CD14-positive monocyte (primary cell): ENCODE measurements at regions not wholly inside any gene's neighbourhood (a gene's known extent, or its start where the extent isn't known, plus 50 kb on each side); places are given as distances from the start of the nearest gene placed in this dataset.
"Not testable (repeated sequence)": the region's sequence is repeated elsewhere in the genome, so short reads cannot be mapped to it uniquely, and the experiment has no call there.

Experiments used
- DNase-seq, 3 donors: peaks; one replicate each; pipeline ENCODE4 v3.0.0-alpha.2; 2011 to 2022
- H2AFZ ChIP-seq: 2 replicates; pipeline ENCODE4 v1.6.0; 2012; ENCODE audit warnings: mild to moderate bottlenecking, low read depth, low read length, inconsistent platforms; ENCODE audit not compliant: insufficient read depth, poor library complexity, severe bottlenecking
- H3K27ac ChIP-seq, 2 donors: 1 replicate in 1 of 2; 2 replicates in 1 of 2; pipeline ENCODE4 v1.5.1; 2012 to 2013; ENCODE audit warnings: low read length in 2 of 2, control low read depth in 1 of 2, inconsistent platforms in 1 of 2, low read depth in 1 of 2, mild to moderate bottlenecking in 1 of 2
- H3K27me3 ChIP-seq, 2 donors: one replicate each; pipeline versions ENCODE4 v1.6.0 to v1.6.1; 2011 to 2013; ENCODE audit warnings: low read length in 2 of 2; ENCODE audit not compliant: control insufficient read depth in 2 of 2, insufficient read depth in 2 of 2
- H3K36me3 ChIP-seq, 2 donors: replicated peaks in 1 of 2; 1 replicate in 1 of 2; 2 replicates in 1 of 2; pipeline versions ENCODE4 v1.5.1 to v1.6.1; 2012 to 2013; ENCODE audit warnings: low read length in 2 of 2, control low read depth in 1 of 2, inconsistent platforms in 1 of 2, mild to moderate bottlenecking in 1 of 2; ENCODE audit not compliant: insufficient read depth in 2 of 2, control insufficient read depth in 1 of 2
- H3K4me1 ChIP-seq, 2 donors: 1 replicate in 1 of 2; 2 replicates in 1 of 2; pipeline versions ENCODE4 v1.5.1 to v1.6.1; 2012 to 2013; ENCODE audit warnings: low read length in 2 of 2, control low read depth in 1 of 2, inconsistent platforms in 1 of 2, mild to moderate bottlenecking in 1 of 2, moderate library complexity in 1 of 2; ENCODE audit not compliant: insufficient read depth in 2 of 2, control insufficient read depth in 1 of 2
- H3K4me2 ChIP-seq: replicated peaks from 2 replicates; pipeline ENCODE3; 2012; ENCODE audit warnings: low read length, moderate library complexity, mild to moderate bottlenecking; ENCODE audit not compliant: poor library complexity, severe bottlenecking; ENCODE audit errors: extremely low read depth
- H3K4me3 ChIP-seq, 3 experiments: fragments of 200-600 bp in 1 of 3; sonication (generic) in 1 of 3; replicated peaks in 1 of 3; 1 replicate in 2 of 3; 2 replicates in 1 of 3; pipeline ENCODE4 v1.5.1; 2011 to 2013; ENCODE audit warnings: low read length in 3 of 3, mild to moderate bottlenecking in 3 of 3, control low read depth in 2 of 3, low read depth in 2 of 3, inconsistent platforms in 1 of 3, moderate library complexity in 1 of 3
- H3K79me2 ChIP-seq: 2 replicates; pipeline ENCODE4 v1.6.0; 2012; ENCODE audit warnings: mild to moderate bottlenecking, control low read depth, inconsistent platforms, low read length, moderate library complexity; ENCODE audit not compliant: insufficient read depth
- H3K9ac ChIP-seq: 2 replicates; pipeline ENCODE4 v1.6.0; 2017; ENCODE audit warnings: low read length, mild to moderate bottlenecking; ENCODE audit not compliant: insufficient read depth, poor library complexity, severe bottlenecking
- H3K9me3 ChIP-seq, 2 donors: replicated peaks in 1 of 2; 1 replicate in 1 of 2; 2 replicates in 1 of 2; pipeline versions ENCODE4 v1.5.1 to v1.6.1; 2012 to 2013; ENCODE audit warnings: low read length in 2 of 2, control low read depth in 1 of 2; ENCODE audit not compliant: control insufficient read depth in 1 of 2, insufficient read depth in 1 of 2
- H4K20me1 ChIP-seq: 2 replicates; pipeline ENCODE4 v1.6.0; 2012; ENCODE audit warnings: mild to moderate bottlenecking, low read length, control low read depth, moderate library complexity; ENCODE audit not compliant: insufficient read depth
- H3K27ac Mint-ChIP-seq, 7 donors: one replicate each; pipeline ENCODE4 v1.8.0; 2020; ENCODE audit warnings: mild to moderate bottlenecking in 7 of 7, mixed read lengths in 7 of 7, moderate library complexity in 6 of 7, inconsistent platforms in 2 of 7
- H3K27me3 Mint-ChIP-seq, 3 donors: one replicate each; pipeline ENCODE4 v1.8.0; 2021 to 2022; ENCODE audit warnings: low read depth in 3 of 3, mild to moderate bottlenecking in 3 of 3, mixed read lengths in 3 of 3, moderate library complexity in 3 of 3, inconsistent platforms in 1 of 3
- H3K36me3 Mint-ChIP-seq, 2 donors: one replicate each; pipeline ENCODE4 v1.8.0; 2020; ENCODE audit warnings: mixed read lengths in 2 of 2, inconsistent platforms in 1 of 2, mild to moderate bottlenecking in 1 of 2
- H3K4me1 Mint-ChIP-seq: one replicate; pipeline ENCODE4 v1.8.0; 2020; ENCODE audit warnings: mild to moderate bottlenecking, mixed read lengths
- H3K4me3 Mint-ChIP-seq, 2 donors: one replicate each; pipeline ENCODE4 v1.8.0; 2020; ENCODE audit warnings: mild to moderate bottlenecking in 2 of 2, mixed read lengths in 2 of 2, moderate library complexity in 1 of 2
- H3K9me3 Mint-ChIP-seq, 7 donors: one replicate each; pipeline ENCODE4 v1.8.0; 2020 to 2022; ENCODE audit warnings: mixed read lengths in 7 of 7, mild to moderate bottlenecking in 6 of 7, moderate library complexity in 6 of 7, inconsistent platforms in 2 of 7
- CTCF ChIP-seq: fragments of 200-600 bp; IDR thresholded peaks from one replicate; pipeline ENCODE4 v1.8.0; 2022; ENCODE audit warnings: antibody characterized with exemption, mild to moderate bottlenecking
- WGBS: methylation state at CpG from one replicate; pipeline ENCODE4 v1.1.5; 2013; ENCODE audit warnings: missing lambda C conversion rate; ENCODE audit not compliant: insufficient coverage; 5-methylcytosine and 5-hydroxymethylcytosine counted together
- intact Hi-C, 2 donors: fragments of 100-400 bp; cut with micrococcal nuclease; formaldehyde crosslinking; loops; one replicate each; pipeline versions ENCODE4 v1.15.0 to v1.15.1; 2023

DNA sequence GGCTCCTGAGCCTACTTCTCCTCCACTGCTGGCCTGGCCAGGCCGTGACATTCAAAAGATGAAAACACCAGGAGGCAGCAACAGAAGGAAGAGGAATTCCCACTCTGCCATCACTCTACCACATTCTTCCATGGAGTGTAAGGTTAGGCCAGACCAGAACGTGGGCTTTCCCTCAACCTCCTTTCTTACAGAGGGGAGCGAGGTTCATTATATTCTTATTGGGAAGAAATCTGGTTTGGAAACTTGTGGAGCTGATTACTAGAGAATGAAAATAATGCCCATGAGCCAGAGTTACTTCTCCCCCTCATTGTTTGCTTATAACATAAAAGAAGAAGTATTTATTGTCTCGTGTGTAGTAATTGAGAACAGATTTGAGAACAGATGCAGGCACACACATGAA lies 136.3 kb upstream of the BASP1 start:
- Histone ChIP-seq H3K9me3 (no peaks in the 10 kb centered on the region), H3K4me2 (no peak overlapping the region), H3K4me1 (no peaks in the 10 kb centered on the region), H3K4me3 (no peak overlapping the region), H4K20me1 (no peaks in the 10 kb centered on the region), H3K27ac (no peak overlapping the region), H2AFZ (no peak overlapping the region), H3K9ac (no peak overlapping the region), H3K36me3 (no peaks in the 10 kb centered on the region), H3K79me2 (no peaks in the 10 kb centered on the region), H3K27me3 (no peaks in the 10 kb centered on the region)
- Mint-ChIP-seq H3K36me3 (no peaks in the 10 kb centered on the region), H3K27me3 (peaks cover 2 to 11% (median 3%) of the 10 kb centered on the region in 3 donors), H3K9me3 (no peaks in the 10 kb centered on the region), H3K4me3 (no peak overlapping the region), H3K4me1 (peaks cover 3% of the 10 kb centered on the region), H3K27ac (no peak overlapping the region)
- intact Hi-C loops = loop anchor here (10.0 kb wide), 1 partner anchor 54 kb away; no protein-coding TSS in a partner anchor
- WGBS = no CpG with 5 or more reads among the region's 4 CpGs
- no peak for TF ChIP-seq CTCF
- DNase-seq = no peak

DNA sequence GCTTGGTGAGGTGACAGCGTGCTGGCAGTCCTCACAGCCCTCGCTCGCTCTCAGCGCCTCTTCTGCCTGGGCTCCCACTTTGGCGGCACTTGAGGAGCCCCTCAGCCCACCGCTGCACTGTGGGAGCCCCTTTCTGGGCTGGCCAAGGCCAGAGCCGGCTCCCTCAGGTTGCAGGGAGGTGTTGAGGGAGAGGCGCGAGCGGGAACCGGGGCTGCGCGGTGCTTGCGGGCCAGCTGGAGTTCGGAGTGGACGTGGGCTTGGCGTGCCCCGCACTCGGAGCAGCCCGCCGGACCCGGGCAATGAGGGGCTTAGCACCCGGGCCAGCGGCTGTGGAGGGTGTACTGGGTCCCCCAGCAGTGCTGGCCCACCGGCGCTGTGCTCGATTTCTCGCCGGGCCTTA lies 134.2 kb upstream of the BASP1 start:
- H2AFZ ChIP-seq, H3K27me3 Mint-ChIP-seq, H3K4me1 ChIP-seq, H3K36me3 ChIP-seq, H3K4me1 Mint-ChIP-seq, H3K9me3 Mint-ChIP-seq, H3K27me3 ChIP-seq, H3K4me2 ChIP-seq, H3K36me3 Mint-ChIP-seq, H3K27ac Mint-ChIP-seq, H3K4me3 ChIP-seq, H3K9me3 ChIP-seq, H3K4me3 Mint-ChIP-seq, H3K79me2 ChIP-seq, DNase-seq, H3K9ac ChIP-seq, H4K20me1 ChIP-seq, H3K27ac ChIP-seq: not testable (repeated sequence)
- intact Hi-C loops = loop anchor here (10.0 kb wide), 1 partner anchor 52 kb away; no protein-coding TSS in a partner anchor
- WGBS = 93% methylated on average over 17 of the region's 29 CpGs
